ENCODE measurements at regions not wholly inside any gene's neighbourhood (a gene's known extent, or its start where the extent isn't known, plus 50 kb on each side); places are given as distances from the start of the nearest gene placed in this dataset.

DNA sequence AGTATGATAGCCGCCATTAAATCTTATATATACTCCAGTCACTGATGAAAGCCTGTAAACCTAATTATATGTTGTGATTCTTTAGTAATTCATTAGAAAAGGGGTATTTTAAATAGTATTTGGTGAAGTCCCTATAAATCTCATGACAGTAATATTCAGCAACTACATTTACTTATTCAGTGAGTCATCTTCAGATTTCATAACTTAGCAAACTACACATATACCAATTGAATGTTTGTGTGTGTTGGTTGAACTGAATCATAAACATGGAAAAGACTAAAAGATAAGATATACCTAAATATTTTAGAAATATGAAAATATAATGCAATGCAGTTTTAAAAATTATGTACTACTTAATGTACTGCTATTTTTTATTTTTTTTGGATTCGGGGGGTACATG is 1050.4 kb downstream of the MAT2B start:
- DNase-seq (no peak), ATAC-seq (no peak)
- in situ Hi-C loops (cut with MboI; ENCODE audit: low sequenced_read_pairs in 4 of 4): no loop called here
- Histone ChIP-seq H3K36me3 (no peaks in the 10 kb centered on the region), H3K4me1 (no peaks in the 10 kb centered on the region), H3K27me3 (no peaks in the 10 kb centered on the region), H3K27ac (no peak overlapping the region), H3K9me3 (no peaks in the 10 kb centered on the region), H3K4me3 (no peak overlapping the region)
- no peak for TF ChIP-seq POLR2A (IDR thresholded peaks at IDR 0.05)
- TF ChIP-seq, protein P1, sequence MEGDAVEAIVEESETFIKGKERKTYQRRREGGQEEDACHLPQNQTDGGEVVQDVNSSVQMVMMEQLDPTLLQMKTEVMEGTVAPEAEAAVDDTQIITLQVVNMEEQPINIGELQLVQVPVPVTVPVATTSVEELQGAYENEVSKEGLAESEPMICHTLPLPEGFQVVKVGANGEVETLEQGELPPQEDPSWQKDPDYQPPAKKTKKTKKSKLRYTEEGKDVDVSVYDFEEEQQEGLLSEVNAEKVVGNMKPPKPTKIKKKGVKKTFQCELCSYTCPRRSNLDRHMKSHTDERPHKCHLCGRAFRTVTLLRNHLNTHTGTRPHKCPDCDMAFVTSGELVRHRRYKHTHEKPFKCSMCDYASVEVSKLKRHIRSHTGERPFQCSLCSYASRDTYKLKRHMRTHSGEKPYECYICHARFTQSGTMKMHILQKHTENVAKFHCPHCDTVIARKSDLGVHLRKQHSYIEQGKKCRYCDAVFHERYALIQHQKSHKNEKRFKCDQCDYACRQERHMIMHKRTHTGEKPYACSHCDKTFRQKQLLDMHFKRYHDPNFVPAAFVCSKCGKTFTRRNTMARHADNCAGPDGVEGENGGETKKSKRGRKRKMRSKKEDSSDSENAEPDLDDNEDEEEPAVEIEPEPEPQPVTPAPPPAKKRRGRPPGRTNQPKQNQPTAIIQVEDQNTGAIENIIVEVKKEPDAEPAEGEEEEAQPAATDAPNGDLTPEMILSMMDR (IDR thresholded peaks at IDR 0.05 in 4 of 5, conservative IDR thresholded peaks at IDR 0.05 in 1 of 5): no peak
- intact Hi-C loops (cut with DNase I; ENCODE audit: low total_unique reads): no loop called here

DNA sequence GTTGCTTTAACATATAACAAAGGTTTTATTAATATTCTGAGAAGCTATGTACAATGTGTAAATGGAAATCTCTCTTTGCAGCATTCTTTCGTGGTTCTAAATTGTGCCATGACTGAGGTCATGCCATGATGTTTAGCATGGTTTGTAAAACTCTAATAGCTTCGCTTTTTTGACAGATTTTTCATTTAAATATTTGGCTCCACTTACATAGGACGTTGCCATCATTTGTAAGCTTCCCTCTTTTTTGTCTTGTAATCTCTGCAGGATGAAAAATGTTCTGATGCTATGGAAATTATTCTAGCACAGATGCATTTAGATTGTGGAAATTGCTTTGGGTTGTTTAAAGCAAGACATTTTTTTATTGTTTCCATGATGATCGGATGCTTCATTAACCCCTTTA is 1054.8 kb downstream of the MAT2B start:
- TF ChIP-seq, protein P1 (IDR thresholded peaks at IDR 0.05 in 4 of 5, conservative IDR thresholded peaks at IDR 0.05 in 1 of 5): no peak
- TF ChIP-seq POLR2A (IDR thresholded peaks at IDR 0.05): no peak

DNA sequence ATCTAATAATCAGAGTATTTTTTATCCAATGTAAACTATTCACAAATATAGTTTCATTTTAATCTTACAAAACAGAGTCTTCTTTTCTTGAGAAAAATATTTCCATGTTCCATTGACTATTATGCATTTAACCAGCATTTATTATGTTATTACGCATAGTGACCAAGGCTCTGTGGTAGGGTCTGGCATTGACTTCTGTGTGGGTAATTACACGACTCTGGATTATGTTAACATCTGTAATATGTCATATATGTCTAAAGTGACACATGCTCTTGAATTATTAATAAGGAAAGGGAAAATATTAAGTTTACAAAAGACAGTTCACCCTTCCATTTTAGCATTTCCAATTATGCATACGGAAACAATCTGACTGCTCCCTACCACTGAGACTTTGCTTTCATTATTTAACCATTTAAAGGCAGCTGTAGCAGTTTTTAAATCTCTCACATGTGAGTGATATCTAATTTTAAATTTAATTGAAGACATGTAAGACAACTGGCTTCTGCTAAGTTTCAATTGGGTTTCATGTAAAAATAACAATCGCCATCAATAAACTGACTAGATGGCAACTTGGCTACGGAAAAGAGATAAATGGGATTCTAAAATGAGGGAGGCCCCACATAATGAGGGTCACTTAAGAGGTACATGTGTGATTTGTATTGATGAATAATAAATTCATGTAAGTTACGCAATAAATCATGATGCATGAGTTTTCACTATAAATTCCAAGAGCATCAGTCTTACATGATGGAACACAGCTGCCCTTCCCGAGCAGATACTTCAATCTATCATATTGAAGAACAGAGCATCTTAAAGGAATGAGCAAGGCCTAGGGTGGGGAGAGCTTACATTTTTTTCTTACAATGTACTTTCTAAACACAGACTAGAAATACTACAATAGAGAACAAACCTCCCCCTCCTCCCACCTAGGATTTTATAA is 1056.8 kb downstream of the MAT2B start:
- no peaks in the 10 kb centered on the region for H3K27me3 ChIP-seq
- intact Hi-C loops (cut with DNase I; ENCODE audit: low total_unique reads) (no loop called here), in situ Hi-C loops (cut with MboI; ENCODE audit: low sequenced_read_pairs in 4 of 4) (no loop called here)
- DNase-seq (no peak), ATAC-seq (no peak)
- no peaks in the 10 kb centered on the region for H3K36me3 ChIP-seq
- no peaks in the 10 kb centered on the region for H3K9me3 ChIP-seq
- no peak for TF ChIP-seq POLR2A (IDR thresholded peaks at IDR 0.05)
- TF ChIP-seq, protein P1 (IDR thresholded peaks at IDR 0.05 in 4 of 5, conservative IDR thresholded peaks at IDR 0.05 in 1 of 5): no peak
- H3K4me1 ChIP-seq: no peaks in the 10 kb centered on the region
- H3K4me3 ChIP-seq: no peak overlapping the region
- no peak overlapping the region for H3K27ac ChIP-seq

More for the DNA sequence above, 1054.8 kb downstream of the MAT2B start:
- intact Hi-C loops (cut with DNase I; ENCODE audit: low total_unique reads): no loop called here
- no peak overlapping the region for H3K27ac ChIP-seq
- in situ Hi-C loops (cut with MboI; ENCODE audit: low sequenced_read_pairs in 4 of 4): no loop called here
- no peaks in the 10 kb centered on the region for H3K4me1 ChIP-seq
- no peak overlapping the region for H3K4me3 ChIP-seq
- no peaks in the 10 kb centered on the region for H3K9me3 ChIP-seq
- no peaks in the 10 kb centered on the region for H3K27me3 ChIP-seq
- DNase-seq (no peak), ATAC-seq (no peak)
- no peaks in the 10 kb centered on the region for H3K36me3 ChIP-seq

DNA sequence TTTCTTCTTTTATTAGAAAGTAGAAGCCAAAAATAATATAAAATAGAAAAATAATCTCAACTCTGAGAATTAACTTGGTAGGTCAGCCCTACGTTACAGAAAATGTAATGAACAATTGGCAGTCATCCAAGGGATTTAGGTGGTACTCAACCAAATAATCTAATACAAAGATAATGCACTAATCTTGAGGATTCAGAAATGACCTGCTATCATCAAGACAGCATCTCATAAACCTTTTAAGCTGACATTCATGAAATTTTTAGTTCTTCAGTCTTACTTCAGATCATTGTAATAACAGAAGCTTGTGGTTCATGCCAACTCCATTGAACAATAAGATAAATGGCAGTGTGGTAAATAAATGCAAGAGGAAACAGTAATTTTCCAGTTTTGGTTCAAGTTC is 1058.0 kb downstream of the MAT2B start:
- DNase-seq (no peak), ATAC-seq (no peak)
- TF ChIP-seq, protein P1 (IDR thresholded peaks at IDR 0.05 in 4 of 5, conservative IDR thresholded peaks at IDR 0.05 in 1 of 5): no peak
- TF ChIP-seq POLR2A (IDR thresholded peaks at IDR 0.05): no peak
- Histone ChIP-seq H3K4me1 (no peaks in the 10 kb centered on the region), H3K27ac (no peak overlapping the region), H3K27me3 (no peaks in the 10 kb centered on the region), H3K4me3 (no peak overlapping the region), H3K36me3 (no peaks in the 10 kb centered on the region), H3K9me3 (no peaks in the 10 kb centered on the region)
- in situ Hi-C loops (cut with MboI; ENCODE audit: low sequenced_read_pairs in 4 of 4): no loop called here
- intact Hi-C loops (cut with DNase I; ENCODE audit: low total_unique reads): no loop called here

All from gastrocnemius medialis (tissue), 4 donors.